DMS153 treated with DMSO at 0.1 percent for 48 hours (cell line): ENCODE measurements at regions not wholly inside any gene's neighbourhood (a gene's known extent, or its start where the extent isn't known, plus 50 kb on each side); places are given as distances from the start of the nearest gene placed in this dataset.

ENCODE experiments used
- DNase-seq: peaks from one replicate; lab custom pipeline; 2025; ENCODE audit not compliant: unreplicated experiment; lab: John Stamatoyannopoulos, UW

DNA sequence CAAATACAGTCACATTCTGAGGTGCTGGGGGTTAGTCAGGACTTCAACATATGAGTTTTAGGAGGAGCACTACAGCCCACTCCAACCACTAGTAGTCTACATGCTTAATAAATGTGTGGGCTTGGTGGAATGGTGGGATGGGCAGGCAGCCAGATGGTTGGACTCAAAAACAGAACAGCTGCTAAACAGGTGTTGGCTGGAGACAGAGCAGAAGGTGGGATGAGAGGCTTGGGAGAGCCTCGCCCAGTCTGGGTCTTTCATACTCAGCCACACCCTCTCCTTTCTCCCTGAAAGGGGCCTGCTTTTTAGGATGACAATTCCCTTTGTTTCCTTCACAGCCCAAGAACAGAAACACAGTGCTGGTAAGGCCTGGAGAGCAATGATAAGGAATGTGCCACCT, 143.9 kb upstream of the KLHL29 start:
- no peak for DNase-seq

DNA sequence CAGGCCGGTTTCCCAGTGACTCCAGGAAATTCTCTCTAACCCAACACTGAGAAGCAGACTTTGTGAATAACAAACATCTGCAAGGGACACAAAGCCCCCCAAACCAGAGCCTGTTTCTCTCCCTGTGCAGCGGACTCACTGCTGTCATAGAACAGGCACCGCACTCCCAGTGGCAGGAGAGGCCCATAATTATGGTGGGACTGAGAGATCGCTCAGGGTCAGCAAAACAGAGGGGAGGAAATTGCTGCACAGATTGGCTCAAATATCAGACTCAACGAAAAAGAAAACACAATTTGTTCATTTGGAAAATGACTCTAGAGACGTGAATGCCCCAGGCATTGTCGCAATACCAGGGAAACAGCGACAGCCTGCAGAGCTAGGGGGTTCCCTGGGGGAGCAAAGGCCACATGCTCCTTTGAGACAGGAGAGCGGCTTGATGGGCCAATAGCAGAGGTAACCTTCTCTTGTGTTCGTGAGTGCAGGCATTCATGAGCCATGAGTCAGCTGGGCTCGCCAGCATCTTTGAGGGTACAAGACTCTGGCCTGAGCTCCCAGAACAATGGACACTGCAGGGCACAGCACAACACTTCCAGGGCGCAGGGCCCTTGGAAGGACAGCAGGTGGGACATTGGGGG, 143.3 kb upstream of the KLHL29 start:
- DNase-seq = no peak

DNA sequence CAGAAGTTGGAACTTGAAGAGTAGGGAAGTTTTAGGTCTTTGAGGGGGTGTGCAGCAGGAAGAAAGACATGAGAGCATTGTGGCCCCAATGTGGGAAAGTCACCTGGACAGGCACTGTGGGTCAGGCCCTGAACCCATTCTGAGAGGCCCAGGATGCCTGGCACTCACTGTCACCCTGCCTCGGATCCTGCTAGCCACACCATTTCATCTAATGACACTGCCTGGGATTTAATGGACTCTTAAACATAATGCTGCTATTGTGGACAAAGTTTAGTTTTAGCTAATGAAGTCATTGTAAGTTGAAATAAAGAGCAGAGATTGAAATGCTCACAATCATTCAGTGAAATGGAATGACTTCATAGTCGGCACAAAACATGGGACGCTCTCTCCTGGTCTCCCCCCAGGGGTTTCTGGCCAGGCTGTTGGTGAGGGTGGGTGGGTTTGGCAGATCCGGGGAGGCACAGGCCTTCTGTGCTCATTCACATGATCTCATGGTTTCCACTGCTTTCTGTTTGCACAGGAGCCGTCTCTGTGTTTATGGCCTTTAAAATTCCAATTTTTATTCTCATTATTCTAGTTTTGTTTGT, 141.8 kb upstream of the KLHL29 start:
- DNase-seq = no peak

DNA sequence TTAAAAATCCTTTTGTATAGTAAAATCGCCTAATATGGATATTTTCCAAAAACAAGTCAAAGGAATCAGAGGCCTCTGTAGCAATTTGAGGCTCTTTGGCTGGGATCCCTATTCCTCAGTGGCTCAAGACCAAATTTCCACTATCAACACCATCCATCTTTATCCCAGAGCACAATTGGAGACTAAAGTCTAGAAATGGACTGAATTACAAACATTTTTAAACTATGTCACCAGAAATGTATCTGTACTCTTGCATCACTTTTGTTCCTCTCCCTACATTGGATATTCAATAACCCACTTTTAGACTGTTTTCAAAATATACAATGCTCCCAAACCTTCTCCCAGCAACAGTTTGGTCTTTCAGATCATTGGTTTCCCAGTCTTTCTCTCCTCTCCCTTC, 140.4 kb upstream of the KLHL29 start:
- DNase-seq = no peak

DNA sequence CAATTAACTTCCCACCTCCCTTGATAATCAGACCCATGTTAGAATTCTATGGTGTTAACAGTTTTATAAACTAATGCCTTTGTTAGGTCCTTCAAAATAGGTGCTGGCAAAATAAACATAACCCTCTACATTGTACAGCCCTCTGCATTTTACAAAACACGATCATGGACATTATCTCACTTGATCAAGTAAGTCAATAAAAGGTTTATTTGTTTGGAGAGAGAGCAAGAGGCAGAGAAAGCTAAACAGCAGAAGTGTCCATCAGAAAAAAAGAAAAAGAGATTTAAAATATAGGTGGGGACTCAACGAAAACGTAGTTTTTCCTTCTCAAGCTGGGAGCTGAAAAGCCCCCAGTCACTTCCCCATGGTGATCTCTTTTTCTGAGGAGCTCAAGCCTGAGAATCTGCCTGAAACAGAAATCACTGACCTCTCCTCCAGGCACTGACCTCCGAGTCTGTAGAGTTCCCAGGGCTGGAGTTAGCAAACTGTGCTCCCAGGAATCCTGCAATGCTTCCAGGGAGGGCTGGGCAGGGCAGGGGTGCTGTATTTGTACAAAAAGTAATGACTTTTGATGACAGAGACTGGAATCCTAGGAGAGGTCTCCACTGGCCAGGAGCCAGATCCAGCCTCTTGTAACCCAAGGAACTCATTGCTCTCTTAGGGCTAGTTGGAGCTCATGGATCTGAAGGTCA, 137.8 kb upstream of the KLHL29 start:
- no peak for DNase-seq

DNA sequence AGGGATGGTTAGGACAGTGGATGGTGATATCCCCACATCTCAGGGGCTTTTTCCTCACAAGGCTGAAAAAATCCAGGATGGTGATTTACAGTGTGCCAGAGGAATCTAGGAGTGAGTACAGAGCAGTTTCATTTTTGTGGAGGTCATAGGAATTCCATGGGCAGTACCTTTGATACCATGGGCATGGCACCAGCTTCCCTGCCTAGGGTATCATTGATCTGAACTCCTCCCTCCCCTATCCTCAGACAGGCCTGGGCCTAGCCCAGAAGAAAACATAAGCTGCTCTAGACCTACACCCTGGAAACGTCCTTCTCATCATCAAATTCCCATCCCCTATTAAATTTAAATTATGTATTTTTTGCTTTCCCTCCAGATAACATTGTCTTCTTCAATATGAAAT, 136.3 kb upstream of the KLHL29 start:
- DNase-seq = no peak

DNA sequence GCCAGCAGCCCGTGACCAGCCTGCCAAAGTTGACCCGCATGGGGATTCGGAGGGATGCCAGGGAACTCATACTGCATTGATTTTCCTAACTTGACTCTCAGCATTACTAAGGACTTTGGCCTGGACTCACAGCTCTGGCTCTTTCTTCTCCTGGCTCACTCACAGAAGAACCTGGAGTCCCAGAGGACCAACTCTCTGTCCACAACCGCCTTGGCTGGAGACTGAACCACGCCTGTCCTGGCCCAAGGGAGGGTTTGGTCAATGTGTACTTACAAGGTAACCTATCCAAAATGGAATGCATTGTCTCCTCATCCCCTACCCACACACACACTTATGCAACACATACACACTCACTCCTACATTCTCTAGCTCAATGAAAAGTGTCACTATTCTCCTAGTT, 135.6 kb upstream of the KLHL29 start:
- DNase-seq = no peak

DNA sequence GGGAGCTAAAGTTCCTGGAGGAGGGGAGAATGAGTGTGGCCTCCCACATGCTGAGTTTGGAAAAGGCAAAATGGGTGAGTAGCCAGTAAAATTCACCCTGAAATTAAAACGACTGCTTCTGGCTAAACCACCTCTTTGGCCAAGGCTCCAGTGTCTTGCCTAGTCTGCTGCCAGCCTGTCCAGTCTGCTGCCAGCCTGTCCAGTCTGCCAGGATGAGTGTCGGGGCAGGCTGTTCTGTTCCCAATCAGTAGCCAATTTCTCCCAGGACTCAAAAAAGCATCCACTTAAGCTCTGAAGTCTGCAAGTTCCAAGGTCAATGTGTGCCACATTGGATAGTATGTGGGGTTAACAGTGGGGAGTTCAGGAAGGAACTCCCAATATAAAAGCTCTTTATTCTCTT, 134.6 kb upstream of the KLHL29 start:
- no peak for DNase-seq

DNA sequence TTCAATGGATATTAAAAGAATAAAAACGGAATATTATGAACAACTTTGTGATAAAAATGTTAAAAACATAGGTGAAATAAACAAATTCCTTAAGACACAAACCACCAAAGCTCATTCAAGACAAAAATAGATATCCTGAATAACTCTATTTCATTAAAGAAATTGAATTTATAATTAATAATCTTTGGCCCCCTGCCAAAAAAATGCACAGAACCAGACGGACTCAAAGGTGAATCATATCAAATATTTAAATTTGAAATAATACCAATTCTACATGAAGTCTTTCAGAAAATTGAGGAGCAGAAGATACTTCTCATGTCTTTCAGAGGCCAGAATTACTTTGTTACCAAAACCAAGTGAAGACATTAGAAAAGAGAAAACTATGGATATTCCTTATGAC, 128.3 kb upstream of the KLHL29 start:
- no peak for DNase-seq

DNA sequence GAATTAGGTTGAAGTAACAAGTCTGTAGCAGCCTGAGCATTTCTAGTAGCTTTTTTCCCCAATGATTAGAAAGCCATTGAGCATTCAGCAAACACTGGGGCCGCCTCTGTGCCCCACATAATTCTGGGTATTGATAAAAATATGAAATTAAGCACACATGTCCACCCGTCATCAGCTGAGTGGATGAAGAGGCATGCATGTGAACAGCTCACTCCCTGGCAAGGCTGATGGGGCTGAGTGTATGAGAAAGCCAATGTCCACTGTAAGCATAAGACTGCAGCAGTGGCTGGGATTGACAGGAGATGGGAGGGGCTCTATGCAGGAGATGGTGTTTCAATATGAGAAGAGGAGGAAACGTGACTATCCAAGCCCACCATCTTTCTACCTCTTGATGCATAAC, 124.4 kb upstream of the KLHL29 start:
- no peak for DNase-seq

DNA sequence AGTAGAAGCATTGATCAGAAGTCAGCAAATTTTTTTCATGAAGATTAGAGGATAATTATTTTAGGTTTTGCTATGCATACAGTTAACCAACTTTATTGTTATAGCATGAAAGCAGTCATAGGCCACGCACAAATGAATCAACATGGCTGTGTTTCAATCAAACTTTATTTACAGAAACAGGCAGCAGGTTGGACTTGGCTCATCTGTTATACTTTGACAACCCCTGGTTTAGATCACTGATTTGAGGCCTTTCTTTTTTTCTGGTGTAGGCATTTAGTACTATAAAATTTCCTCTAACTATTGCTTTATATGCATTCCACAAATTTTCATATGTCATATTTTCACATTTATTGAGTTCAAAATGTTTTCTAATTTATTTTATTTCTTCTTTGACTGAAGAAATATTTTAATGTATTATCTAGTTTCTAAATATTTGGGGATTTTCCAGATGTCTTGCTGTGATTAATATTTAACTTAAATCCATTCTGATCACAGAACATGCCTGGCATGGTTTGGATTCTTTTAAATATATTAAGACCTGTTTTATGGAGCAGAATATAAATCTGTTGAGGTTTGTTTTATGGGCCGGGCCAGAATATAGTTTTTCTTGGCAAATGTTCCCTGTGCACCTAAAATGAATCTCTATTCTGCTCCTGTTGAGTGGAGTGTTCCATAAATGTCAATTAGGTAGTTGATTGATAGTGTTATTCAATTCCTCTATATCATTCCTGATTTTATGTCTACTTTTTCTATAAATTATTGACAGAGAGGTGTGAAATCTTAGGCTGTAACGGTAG, 116.3 kb upstream of the KLHL29 start:
- peak; percentile 11 for DNase-seq

DNA sequence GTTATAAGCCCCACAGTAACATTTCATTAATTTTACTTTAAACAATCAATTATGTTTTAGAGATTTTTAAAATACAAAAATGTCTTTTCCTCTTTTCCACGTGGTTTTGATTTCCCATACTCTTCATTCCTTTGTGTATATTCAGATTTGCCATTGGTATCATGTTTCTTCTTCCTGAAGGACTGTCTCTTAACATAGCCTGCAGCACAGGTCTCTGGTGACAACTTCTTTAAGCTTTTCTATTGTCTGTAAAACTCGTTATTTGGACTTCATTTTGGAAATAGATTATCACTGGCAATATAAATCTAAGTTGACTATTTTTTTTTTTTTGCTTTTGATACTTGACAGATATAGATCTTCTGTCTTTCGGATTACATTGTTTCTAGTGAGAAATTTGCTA, 115.2 kb upstream of the KLHL29 start:
- DNase-seq = no peak

DNA sequence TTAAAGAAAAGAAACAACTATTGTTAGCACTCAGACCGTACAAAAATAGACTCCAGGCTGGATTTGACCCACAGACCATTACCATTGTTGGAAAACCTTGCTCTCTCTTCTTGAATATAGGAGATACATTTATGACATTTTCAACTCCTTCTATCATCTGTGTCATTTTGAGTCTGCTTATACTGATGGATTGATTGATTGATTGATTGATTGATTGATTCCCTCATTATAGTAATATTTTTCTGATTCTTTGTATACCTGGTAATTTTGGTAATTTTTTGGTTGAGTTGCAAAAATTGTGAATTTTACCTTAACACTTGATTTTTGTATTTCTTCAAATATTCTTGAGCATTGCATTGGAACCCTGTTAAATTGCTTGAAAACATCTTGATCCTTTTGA, 114.2 kb upstream of the KLHL29 start:
- no peak for DNase-seq

DNA sequence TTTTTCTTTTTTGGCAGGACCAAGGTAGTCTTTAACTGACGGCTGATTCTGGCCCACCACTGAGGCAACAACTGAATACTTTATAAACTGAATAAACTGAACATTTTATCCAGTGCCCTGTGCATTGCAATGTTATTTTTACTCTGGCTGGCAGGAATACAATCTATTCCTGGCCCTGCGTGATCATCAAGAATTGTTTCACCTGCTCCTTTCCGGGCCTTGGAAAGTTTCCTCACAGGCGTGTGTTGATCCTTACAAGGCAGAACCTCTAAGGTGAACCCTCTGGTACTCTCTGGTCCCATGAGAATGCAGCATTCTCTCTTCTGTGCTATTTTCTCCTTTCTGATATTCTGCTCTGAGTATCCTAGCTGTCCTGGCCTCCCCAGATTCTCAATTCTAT, 113.7 kb upstream of the KLHL29 start:
- DNase-seq = no peak

DNA sequence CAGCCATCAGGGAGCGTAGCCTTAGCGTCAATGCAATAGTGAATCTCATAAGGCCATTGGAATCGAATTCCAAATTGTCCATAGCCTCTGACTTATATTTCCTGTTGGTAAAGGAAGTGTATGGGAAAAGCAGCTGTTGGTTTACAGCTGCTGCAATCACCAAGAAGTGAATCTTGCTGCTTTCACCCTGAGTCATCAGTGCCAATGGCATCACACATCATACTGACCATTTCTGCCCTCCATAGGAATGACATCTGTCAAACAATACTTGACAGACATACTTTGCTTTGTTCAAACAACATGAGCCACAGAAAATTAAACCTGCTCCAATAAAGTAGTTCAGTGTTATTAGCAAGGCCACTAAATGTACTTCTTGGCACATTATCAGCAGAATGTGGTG, 111.2 kb upstream of the KLHL29 start:
- DNase-seq = no peak

DNA sequence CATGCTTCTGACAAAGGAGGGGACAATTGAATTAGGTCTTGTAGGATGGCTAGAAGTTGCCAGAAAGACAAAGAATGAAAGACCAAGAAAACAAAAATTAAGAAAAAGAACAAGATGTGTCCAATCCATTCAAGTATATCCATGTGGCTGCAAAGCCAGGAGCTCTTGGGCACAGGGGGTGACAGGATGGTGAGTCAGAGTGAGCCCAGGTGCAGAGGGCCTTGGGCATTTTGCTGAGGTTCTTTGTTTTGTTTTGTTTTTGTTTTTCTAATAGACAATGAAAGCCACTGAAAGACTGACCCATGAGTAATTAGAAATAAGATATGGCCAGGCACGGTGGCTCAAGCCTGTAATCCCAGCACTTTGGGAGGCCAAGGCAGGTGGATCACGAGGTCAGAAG, 104.6 kb upstream of the KLHL29 start:
- DNase-seq = no peak

DNA sequence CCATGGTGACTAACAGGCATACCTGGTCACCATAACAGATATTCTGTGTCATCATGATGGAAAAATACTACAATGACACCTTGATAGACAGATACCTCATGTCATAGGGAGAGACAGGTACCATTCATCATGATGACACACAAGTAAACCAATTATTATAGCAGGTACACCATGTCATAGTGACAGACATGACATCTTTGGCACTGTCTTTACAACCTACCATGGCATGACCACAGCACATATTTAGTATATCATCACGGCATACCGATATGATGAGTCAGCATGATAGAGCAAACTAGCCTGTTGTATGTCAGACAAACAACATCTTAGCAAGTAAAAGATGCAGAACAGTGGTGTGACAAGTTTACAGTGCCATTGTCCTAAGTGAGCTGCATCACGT, 101.3 kb upstream of the KLHL29 start:
- no peak for DNase-seq

DNA sequence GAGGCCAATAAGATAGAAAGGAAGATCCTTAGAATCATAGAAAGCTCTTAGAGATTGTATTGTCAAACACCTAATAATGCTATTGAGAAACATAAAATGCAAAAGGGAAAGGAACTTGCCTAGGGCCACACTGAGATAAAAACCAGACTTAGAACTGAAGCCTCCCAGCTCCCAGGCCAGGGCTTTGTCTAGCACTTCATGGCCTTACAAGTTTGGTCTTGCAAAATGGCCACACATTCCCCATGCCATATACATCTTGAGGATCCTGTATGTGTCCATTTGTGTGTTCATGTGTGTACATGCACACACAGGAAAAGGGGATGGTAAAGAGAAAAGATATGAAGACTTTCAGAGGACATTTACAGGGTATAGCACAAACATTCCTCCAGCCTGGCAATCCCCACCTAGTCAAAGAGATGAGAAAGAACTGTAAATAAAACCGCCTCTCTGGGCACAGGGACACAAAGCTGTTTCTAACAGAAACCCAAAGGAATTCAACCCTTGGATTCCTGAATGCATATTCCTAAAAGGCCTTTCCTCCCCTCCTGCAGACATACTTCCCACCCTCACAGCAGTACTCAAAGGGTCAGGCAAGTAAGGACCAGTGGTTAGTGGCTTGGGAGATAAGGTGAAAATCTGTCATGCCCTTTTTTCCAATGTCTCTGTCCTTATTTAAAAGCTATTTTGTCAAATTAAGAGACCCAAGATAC, 99.7 kb upstream of the KLHL29 start:
- DNase-seq = no peak

DNA sequence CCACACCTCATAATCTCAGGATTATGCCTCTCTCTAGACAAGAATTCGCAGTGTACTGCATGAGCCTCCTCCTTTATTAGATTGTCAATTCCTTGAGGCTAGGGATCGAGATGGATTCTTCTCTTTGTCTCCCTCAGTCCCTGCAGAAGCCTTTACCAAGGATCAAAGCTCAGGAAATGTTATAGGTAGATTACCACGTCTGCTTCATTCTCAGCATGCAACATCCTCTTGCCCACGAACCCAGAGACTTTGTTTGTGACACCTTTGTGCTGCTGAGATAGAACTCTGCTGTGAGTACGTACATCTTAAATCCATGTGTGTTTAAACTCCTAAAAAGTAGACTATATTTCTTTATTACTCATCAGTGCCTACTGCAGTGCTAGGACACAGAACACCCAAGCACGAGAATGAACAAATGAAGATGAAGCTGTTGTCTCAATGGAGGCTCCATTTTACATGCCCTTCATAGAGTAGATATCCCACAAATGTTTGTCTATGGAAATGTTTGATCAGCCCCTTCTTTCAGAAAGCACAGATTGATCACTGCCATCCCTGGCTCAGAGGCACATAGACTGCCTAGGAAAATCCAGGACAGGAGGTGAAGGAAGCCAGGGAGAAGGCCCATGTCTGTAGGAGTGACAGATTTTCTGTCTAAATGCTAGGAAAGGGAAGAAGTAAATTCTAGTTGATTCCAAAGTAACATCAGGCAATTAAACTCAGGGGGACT, 98.8 kb upstream of the KLHL29 start:
- no peak for DNase-seq

DNA sequence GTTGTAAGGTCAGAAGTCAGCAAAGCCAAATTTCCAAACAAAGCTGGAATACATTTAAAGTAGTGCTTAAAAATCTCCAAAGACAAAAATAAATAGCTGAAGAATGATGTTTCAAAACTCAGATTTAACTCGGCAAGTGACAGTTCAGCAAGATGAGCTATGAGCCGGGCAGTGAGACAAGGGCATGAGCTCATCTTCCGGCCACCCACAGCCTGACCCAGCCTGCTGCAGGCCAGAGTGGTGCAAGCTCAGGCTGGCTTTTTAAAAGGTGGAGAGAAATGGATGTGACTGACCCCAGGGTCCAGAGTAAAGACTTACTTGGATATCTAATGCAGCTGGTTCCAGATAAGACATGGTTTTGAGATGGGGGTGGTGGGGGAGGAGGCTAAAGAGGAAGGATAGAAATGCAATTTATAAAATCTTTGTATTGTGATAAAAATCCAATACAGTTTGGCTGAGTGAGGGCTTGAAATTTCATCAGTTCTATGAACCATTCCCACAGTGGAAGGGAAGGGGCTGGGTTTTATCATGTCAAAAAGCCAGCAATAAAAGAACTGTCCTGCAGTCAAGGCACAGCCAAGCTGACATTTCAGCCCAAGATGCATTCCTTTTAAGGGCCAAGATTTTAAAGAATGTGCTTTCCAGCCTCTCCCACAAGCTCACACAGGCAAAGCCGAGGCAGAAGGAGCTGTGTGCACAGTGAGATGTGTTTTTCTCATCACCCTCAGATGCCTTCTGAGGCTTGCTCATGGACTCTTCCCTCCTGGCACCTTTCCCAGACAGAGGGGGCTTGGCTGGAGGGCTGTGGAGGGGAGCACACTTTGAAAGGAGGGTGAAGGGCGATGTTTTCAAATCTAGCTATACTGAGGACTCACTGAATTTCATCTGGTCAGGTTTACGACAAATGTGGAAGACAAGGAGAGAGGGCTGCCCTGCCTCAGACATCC, 97.9 kb upstream of the KLHL29 start:
- no peak for DNase-seq
